OCI-LY7 (cell line): ENCODE measurements at regions not wholly inside any gene's neighbourhood (a gene's known extent, or its start where the extent isn't known, plus 50 kb on each side); places are given as distances from the start of the nearest gene placed in this dataset.

Source experiments
- BruUV-seq: library from RNA; stranded (reverse); fragments of 400-500 nt; replicated peaks from 2 replicates; lab custom pipeline; 2021; lab: Mats Ljungman, UMichigan
- CTCF ChIA-PET: fragments of 300-600 bp; sonication (Branson Sonifier 250); formaldehyde crosslinking; loops from one replicate; lab custom pipeline; 2022; ENCODE audit warnings: antibody characterized with exemption; ENCODE audit not compliant: unreplicated experiment; lab: Charles Lee
- POLR2A ChIA-PET: fragments of 300-600 bp; sonication (Branson Sonifier 250); formaldehyde crosslinking; loops from one replicate; lab custom pipeline; 2022; ENCODE audit warnings: antibody characterized with exemption; lab: Charles Lee
- DNase-seq: peaks from one replicate; pipeline ENCODE4 v3.0.0-alpha.2; 2015; ENCODE audit warnings: low spot score
- H2AFZ ChIP-seq: fragments of 200-600 bp; sonication (generic), shearing (Covaris generic); 2 replicates; pipeline ENCODE4 v1.6.1; 2014; ENCODE audit warnings: mild to moderate bottlenecking, antibody characterized with exemption, low read length, moderate library complexity
- H3K27ac ChIP-seq: fragments of 200-600 bp; sonication (generic); 2 replicates; pipeline ENCODE4 v1.5.1; 2014; ENCODE audit warnings: mixed run types, low read depth, mild to moderate bottlenecking, moderate library complexity, low read length, inconsistent platforms; ENCODE audit not compliant: poor library complexity, severe bottlenecking
- H3K36me3 ChIP-seq: fragments of 200-600 bp; sonication (generic); 2 replicates; pipeline ENCODE4 v1.6.1; 2014; ENCODE audit warnings: mild to moderate bottlenecking, antibody characterized with exemption, low read length, moderate library complexity, mixed read lengths; ENCODE audit not compliant: insufficient read depth
- H3K4me1 ChIP-seq: fragments of 200-600 bp; sonication (generic); 2 replicates; pipeline ENCODE4 v1.5.1; 2014; ENCODE audit warnings: mild to moderate bottlenecking, low read length; ENCODE audit not compliant: insufficient read depth, poor library complexity, severe bottlenecking
- H3K4me2 ChIP-seq: fragments of 200-600 bp; sonication (generic); 2 replicates; pipeline ENCODE4 v1.6.1; 2014; ENCODE audit warnings: mild to moderate bottlenecking, low read length
- H3K4me3 ChIP-seq: fragments of 200-600 bp; sonication (generic); 2 replicates; pipeline ENCODE4 v1.5.1; 2014; ENCODE audit warnings: mild to moderate bottlenecking, low read depth, low read length; ENCODE audit not compliant: poor library complexity, severe bottlenecking
- H3K79me2 ChIP-seq: fragments of 200-600 bp; sonication (generic); 2 replicates; pipeline ENCODE4 v1.6.1; 2016; ENCODE audit warnings: low read depth, mild to moderate bottlenecking, low read length, moderate library complexity, mixed read lengths; ENCODE audit not compliant: insufficient read depth
- H3K9me2 ChIP-seq: fragments of 200-600 bp; sonication (generic); 2 replicates; pipeline ENCODE4 v1.6.1; 2016; ENCODE audit warnings: mild to moderate bottlenecking, low read length, mixed read lengths; ENCODE audit not compliant: insufficient read depth
- H3K9me3 ChIP-seq: fragments of 200-600 bp; sonication (generic); 2 replicates; pipeline ENCODE4 v1.6.1; 2014; ENCODE audit warnings: mild to moderate bottlenecking, mixed run types, low read length, mixed read lengths
- H4K20me1 ChIP-seq: fragments of 200-600 bp; sonication (generic); 2 replicates; pipeline ENCODE4 v1.6.1; 2014; ENCODE audit warnings: mild to moderate bottlenecking, antibody characterized with exemption, low read length, moderate library complexity, mixed read lengths; ENCODE audit not compliant: insufficient read depth
- CTCF ChIP-seq: fragments of 200-600 bp; sonication (generic); conservative IDR thresholded peaks from 2 replicates; pipeline ENCODE4 v1.5.1; 2014; ENCODE audit warnings: mild to moderate bottlenecking, antibody characterized with exemption, low read length, moderate library complexity, mixed read lengths
- EZH2phosphoT487 ChIP-seq: fragments of 200-600 bp; sonication (generic); IDR thresholded peaks from 2 replicates; pipeline ENCODE4 v1.6.1; 2018; ENCODE audit warnings: low read depth, borderline replicate concordance, mild to moderate bottlenecking, mixed run types, antibody characterized with exemption, low read length, moderate library complexity, mixed read lengths
- intact Hi-C: fragments of 100-400 bp; cut with micrococcal nuclease; formaldehyde crosslinking; loops from one replicate; pipeline ENCODE4 v1.10.0; 2022; ENCODE audit not compliant: unreplicated experiment

- H3K9me3 ChIP-seq: no peaks in the 10 kb centered on the region
- no peak overlapping the region for H3K4me3 ChIP-seq
- H4K20me1 ChIP-seq: no peaks in the 10 kb centered on the region
- H3K36me3 ChIP-seq: no peaks in the 10 kb centered on the region
- no peak for DNase-seq
- H3K4me1 ChIP-seq: no peaks in the 10 kb centered on the region
- no peak overlapping the region for H2AFZ ChIP-seq
- intact Hi-C loops: no loop called here
- BruUV-seq: no TSS peak
- H3K79me2 ChIP-seq: no peaks in the 10 kb centered on the region
- H3K27ac ChIP-seq: no peak overlapping the region
- CTCF ChIA-PET: no interaction called here
- POLR2A ChIA-PET: no interaction called here
- H3K4me2 ChIP-seq: no peak overlapping the region
- no peaks in the 10 kb centered on the region for H3K9me2 ChIP-seq
- TF ChIP-seq EZH2phosphoT487 (no peak), CTCF (no peak)
Observed at GRCh38 chr7:69335331-69335730, 262.9 kb upstream of the AUTS2 start.

- H3K27ac ChIP-seq: no peak overlapping the region
- no peaks in the 10 kb centered on the region for H3K4me1 ChIP-seq
- H3K36me3 ChIP-seq: no peaks in the 10 kb centered on the region
- no TSS peak for BruUV-seq
- no peak for DNase-seq
- H3K4me2 ChIP-seq: no peak overlapping the region
- intact Hi-C loops: no loop called here
- no peaks in the 10 kb centered on the region for H4K20me1 ChIP-seq
- CTCF ChIA-PET: no interaction called here
- H3K79me2 ChIP-seq: no peaks in the 10 kb centered on the region
- POLR2A ChIA-PET: no interaction called here
- TF ChIP-seq CTCF: no peak
- TF ChIP-seq EZH2phosphoT487: no peak
- no peak overlapping the region for H2AFZ ChIP-seq
- no peaks in the 10 kb centered on the region for H3K9me3 ChIP-seq
- no peaks in the 10 kb centered on the region for H3K9me2 ChIP-seq
- no peak overlapping the region for H3K4me3 ChIP-seq
Observed at GRCh38 chr7:69336976-69337375, 261.3 kb upstream of the AUTS2 start.

GRCh38 chr7:69338144-69338543, 260.1 kb upstream of the AUTS2 start:
- no peak for TF ChIP-seq EZH2phosphoT487
- TF ChIP-seq CTCF: no peak
- intact Hi-C loops: no loop called here

More at GRCh38 chr7:69338144-69338543, 260.1 kb upstream of the AUTS2 start:
- POLR2A ChIA-PET: no interaction called here
- Histone ChIP-seq H3K36me3 (no peaks in the 10 kb centered on the region), H3K4me2 (no peak overlapping the region), H3K9me3 (no peaks in the 10 kb centered on the region), H2AFZ (no peak overlapping the region), H3K9me2 (no peaks in the 10 kb centered on the region), H4K20me1 (no peaks in the 10 kb centered on the region), H3K79me2 (no peaks in the 10 kb centered on the region), H3K4me1 (no peaks in the 10 kb centered on the region), H3K4me3 (no peak overlapping the region), H3K27ac (no peak overlapping the region)
- DNase-seq: no peak
- BruUV-seq: no TSS peak
- CTCF ChIA-PET: no interaction called here
